Left forelimb (tissue), 1 donor: ENCODE measurements at regions not wholly inside any gene's neighbourhood (a gene's known extent, or its start where the extent isn't known, plus 50 kb on each side); places are given as distances from the start of the nearest gene placed in this dataset.
"Not testable (repeated sequence)": the region's sequence is repeated elsewhere in the genome, so short reads cannot be mapped to it uniquely, and the experiment has no call there.

Experiments used
- DNase-seq: peaks from one replicate; pipeline ENCODE4 v3.0.0-alpha.2; 2018; ENCODE audit warnings: low spot score

GRCh38 chr4:38470735-38471262 is 193.2 kb upstream of the KLF3 start:
- DNase-seq = no peak

- no peak for DNase-seq
These were observed 181.3 kb upstream of the KLF3 start for GRCh38 chr4:38482696-38483095.

- DNase-seq = not testable (repeated sequence)
These were observed 180.4 kb upstream of the KLF3 start for GRCh38 chr4:38483628-38484027.

- DNase-seq = no peak
These were observed 174.8 kb upstream of the KLF3 start for GRCh38 chr4:38489011-38489861.

- no peak for DNase-seq
These were observed 173.9 kb upstream of the KLF3 start for GRCh38 chr4:38489924-38490639.

- DNase-seq = no peak
These were observed 173.1 kb upstream of the KLF3 start for GRCh38 chr4:38490753-38491446.

- no peak for DNase-seq
These were observed 172.0 kb upstream of the KLF3 start for GRCh38 chr4:38491854-38492478.

GRCh38 chr4:38493066-38493465 is 170.9 kb upstream of the KLF3 start:
- no peak for DNase-seq

- no peak for DNase-seq
These were observed 168.6 kb upstream of the KLF3 start for GRCh38 chr4:38495446-38495845.

GRCh38 chr4:38497121-38497520 is 166.9 kb upstream of the KLF3 start:
- no peak for DNase-seq

- DNase-seq = no peak
These were observed 164.9 kb upstream of the KLF3 start for GRCh38 chr4:38499101-38499500.

GRCh38 chr4:38500433-38500832 is 163.6 kb upstream of the KLF3 start:
- DNase-seq = no peak

GRCh38 chr4:38501698-38502097 is 162.3 kb upstream of the KLF3 start:
- DNase-seq = no peak

GRCh38 chr4:38503689-38504395 is 160.2 kb upstream of the KLF3 start:
- no peak for DNase-seq

- no peak for DNase-seq
These were observed 159.6 kb upstream of the KLF3 start for GRCh38 chr4:38504396-38504715.

GRCh38 chr4:38509551-38509950 is 154.4 kb upstream of the KLF3 start:
- no peak for DNase-seq

GRCh38 chr4:38510201-38510600 is 153.8 kb upstream of the KLF3 start:
- no peak for DNase-seq

GRCh38 chr4:38511702-38512101 is 152.3 kb upstream of the KLF3 start:
- DNase-seq = no peak

- no peak for DNase-seq
These were observed 151.2 kb upstream of the KLF3 start for GRCh38 chr4:38512840-38513239.

GRCh38 chr4:38514465-38515146 is 149.4 kb upstream of the KLF3 start:
- no peak for DNase-seq

GRCh38 chr4:38516190-38516589 is 147.8 kb upstream of the KLF3 start:
- DNase-seq = no peak
